Heart left ventricle (tissue), 13 donors: ENCODE measurements at regions not wholly inside any gene's neighbourhood (a gene's known extent, or its start where the extent isn't known, plus 50 kb on each side); places are given as distances from the start of the nearest gene placed in this dataset.

Experiments used
- POLR2A ChIP-seq, 2 donors: fragments of 450-650 bp; IDR thresholded peaks; one replicate each; pipeline ENCODE4 v1.6.1; 2017; ENCODE audit warnings: antibody characterized with exemption in 2 of 2, mild to moderate bottlenecking in 2 of 2, moderate library complexity in 2 of 2
- TF ChIP-seq, protein P1 (sequence below), 12 donors: fragments of 200-600 bp; sonication (generic) in 4 of 12; IDR thresholded peaks; one replicate each; pipeline versions ENCODE4 v1.5.0 to v1.8.0; 2018 to 2022; ENCODE audit warnings: antibody characterized with exemption in 12 of 12, mild to moderate bottlenecking in 5 of 12
- donor health status: ischemic (EF 13 %, LVEDD 7.1; RV severe dilation, severe dysfunction).
- donor health status: DM: no; HTN: yes; CAD: no.
- donor health status: DM: no; HTN: no; CAD: no.
- donor health status: ischemic (EF 25% LVEDD 6.9; RV normal size, moderate dysfunction).
- donor health status: ischemic (EF 25% LVEDD 5.7; RV mildly dilated, moderate dysfunction).
- donor health status: ischemic (EF 35%, LVEDD 5.7; RV mildly dilated, moderate dysfunction).
- donor health status: nonischemic (EF 11% LVEDD 7.7; RV severe dilation, severe dysfunction).
- donor health status: DM: yes; HTN: yes; CAD: no.
- donor health status: PGD.
- donor health status: ischemic (EF 29% LVEDD 5.4; RV normal size, mild dysfunction).
- donor health status: nonischemic (EF 23%, LVEDD 6.1; RV moderate dilation, normal function).

DNA sequence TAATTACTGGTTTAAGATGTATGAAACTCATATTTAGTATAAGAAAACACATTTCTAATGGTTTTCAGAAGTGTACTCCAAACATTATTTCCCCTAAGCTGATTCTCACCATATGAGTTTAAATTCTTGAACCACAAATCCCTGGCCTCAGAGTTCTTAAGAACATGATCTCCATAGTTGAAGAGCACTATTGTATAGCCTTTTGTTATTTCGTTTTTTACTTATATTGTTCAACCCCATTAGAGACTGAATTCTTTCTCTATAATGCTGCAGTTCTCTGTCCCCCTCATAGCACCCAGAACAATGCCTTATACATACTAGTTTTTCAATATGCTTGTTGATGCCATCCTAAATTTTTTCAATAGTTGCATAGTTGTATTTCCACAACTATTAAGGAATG lies 85.5 kb upstream of the TMEM17 start:
- TF ChIP-seq, protein P1, sequence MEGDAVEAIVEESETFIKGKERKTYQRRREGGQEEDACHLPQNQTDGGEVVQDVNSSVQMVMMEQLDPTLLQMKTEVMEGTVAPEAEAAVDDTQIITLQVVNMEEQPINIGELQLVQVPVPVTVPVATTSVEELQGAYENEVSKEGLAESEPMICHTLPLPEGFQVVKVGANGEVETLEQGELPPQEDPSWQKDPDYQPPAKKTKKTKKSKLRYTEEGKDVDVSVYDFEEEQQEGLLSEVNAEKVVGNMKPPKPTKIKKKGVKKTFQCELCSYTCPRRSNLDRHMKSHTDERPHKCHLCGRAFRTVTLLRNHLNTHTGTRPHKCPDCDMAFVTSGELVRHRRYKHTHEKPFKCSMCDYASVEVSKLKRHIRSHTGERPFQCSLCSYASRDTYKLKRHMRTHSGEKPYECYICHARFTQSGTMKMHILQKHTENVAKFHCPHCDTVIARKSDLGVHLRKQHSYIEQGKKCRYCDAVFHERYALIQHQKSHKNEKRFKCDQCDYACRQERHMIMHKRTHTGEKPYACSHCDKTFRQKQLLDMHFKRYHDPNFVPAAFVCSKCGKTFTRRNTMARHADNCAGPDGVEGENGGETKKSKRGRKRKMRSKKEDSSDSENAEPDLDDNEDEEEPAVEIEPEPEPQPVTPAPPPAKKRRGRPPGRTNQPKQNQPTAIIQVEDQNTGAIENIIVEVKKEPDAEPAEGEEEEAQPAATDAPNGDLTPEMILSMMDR (IDR thresholded peaks at IDR 0.05), result no peak
- no peak for TF ChIP-seq POLR2A (IDR thresholded peaks at IDR 0.05)
